CD14-positive monocyte (primary cell): ENCODE measurements at regions not wholly inside any gene's neighbourhood (a gene's known extent, or its start where the extent isn't known, plus 50 kb on each side); places are given as distances from the start of the nearest gene placed in this dataset.

Experiments used
- DNase-seq, 3 donors: peaks; one replicate each; pipeline ENCODE4 v3.0.0-alpha.2; 2011 to 2022
- H2AFZ ChIP-seq: 2 replicates; pipeline ENCODE4 v1.6.0; 2012; ENCODE audit warnings: mild to moderate bottlenecking, low read depth, low read length, inconsistent platforms; ENCODE audit not compliant: insufficient read depth, poor library complexity, severe bottlenecking
- H3K27ac ChIP-seq, 2 donors: 1 replicate in 1 of 2; 2 replicates in 1 of 2; pipeline ENCODE4 v1.5.1; 2012 to 2013; ENCODE audit warnings: low read length in 2 of 2, control low read depth in 1 of 2, inconsistent platforms in 1 of 2, low read depth in 1 of 2, mild to moderate bottlenecking in 1 of 2
- H3K27me3 ChIP-seq, 2 donors: one replicate each; pipeline versions ENCODE4 v1.6.0 to v1.6.1; 2011 to 2013; ENCODE audit warnings: low read length in 2 of 2; ENCODE audit not compliant: control insufficient read depth in 2 of 2, insufficient read depth in 2 of 2
- H3K36me3 ChIP-seq, 2 donors: replicated peaks in 1 of 2; 1 replicate in 1 of 2; 2 replicates in 1 of 2; pipeline versions ENCODE4 v1.5.1 to v1.6.1; 2012 to 2013; ENCODE audit warnings: low read length in 2 of 2, control low read depth in 1 of 2, inconsistent platforms in 1 of 2, mild to moderate bottlenecking in 1 of 2; ENCODE audit not compliant: insufficient read depth in 2 of 2, control insufficient read depth in 1 of 2
- H3K4me1 ChIP-seq, 2 donors: 1 replicate in 1 of 2; 2 replicates in 1 of 2; pipeline versions ENCODE4 v1.5.1 to v1.6.1; 2012 to 2013; ENCODE audit warnings: low read length in 2 of 2, control low read depth in 1 of 2, inconsistent platforms in 1 of 2, mild to moderate bottlenecking in 1 of 2, moderate library complexity in 1 of 2; ENCODE audit not compliant: insufficient read depth in 2 of 2, control insufficient read depth in 1 of 2
- H3K4me2 ChIP-seq: replicated peaks from 2 replicates; pipeline ENCODE3; 2012; ENCODE audit warnings: low read length, moderate library complexity, mild to moderate bottlenecking; ENCODE audit not compliant: poor library complexity, severe bottlenecking; ENCODE audit errors: extremely low read depth
- H3K4me3 ChIP-seq, 3 experiments: fragments of 200-600 bp in 1 of 3; sonication (generic) in 1 of 3; replicated peaks in 1 of 3; 1 replicate in 2 of 3; 2 replicates in 1 of 3; pipeline ENCODE4 v1.5.1; 2011 to 2013; ENCODE audit warnings: low read length in 3 of 3, mild to moderate bottlenecking in 3 of 3, control low read depth in 2 of 3, low read depth in 2 of 3, inconsistent platforms in 1 of 3, moderate library complexity in 1 of 3
- H3K79me2 ChIP-seq: 2 replicates; pipeline ENCODE4 v1.6.0; 2012; ENCODE audit warnings: mild to moderate bottlenecking, control low read depth, inconsistent platforms, low read length, moderate library complexity; ENCODE audit not compliant: insufficient read depth
- H3K9ac ChIP-seq: 2 replicates; pipeline ENCODE4 v1.6.0; 2017; ENCODE audit warnings: low read length, mild to moderate bottlenecking; ENCODE audit not compliant: insufficient read depth, poor library complexity, severe bottlenecking
- H3K9me3 ChIP-seq, 2 donors: replicated peaks in 1 of 2; 1 replicate in 1 of 2; 2 replicates in 1 of 2; pipeline versions ENCODE4 v1.5.1 to v1.6.1; 2012 to 2013; ENCODE audit warnings: low read length in 2 of 2, control low read depth in 1 of 2; ENCODE audit not compliant: control insufficient read depth in 1 of 2, insufficient read depth in 1 of 2
- H4K20me1 ChIP-seq: 2 replicates; pipeline ENCODE4 v1.6.0; 2012; ENCODE audit warnings: mild to moderate bottlenecking, low read length, control low read depth, moderate library complexity; ENCODE audit not compliant: insufficient read depth
- H3K27ac Mint-ChIP-seq, 7 donors: one replicate each; pipeline ENCODE4 v1.8.0; 2020; ENCODE audit warnings: mild to moderate bottlenecking in 7 of 7, mixed read lengths in 7 of 7, moderate library complexity in 6 of 7, inconsistent platforms in 2 of 7
- H3K27me3 Mint-ChIP-seq, 3 donors: one replicate each; pipeline ENCODE4 v1.8.0; 2021 to 2022; ENCODE audit warnings: low read depth in 3 of 3, mild to moderate bottlenecking in 3 of 3, mixed read lengths in 3 of 3, moderate library complexity in 3 of 3, inconsistent platforms in 1 of 3
- H3K36me3 Mint-ChIP-seq, 2 donors: one replicate each; pipeline ENCODE4 v1.8.0; 2020; ENCODE audit warnings: mixed read lengths in 2 of 2, inconsistent platforms in 1 of 2, mild to moderate bottlenecking in 1 of 2
- H3K4me1 Mint-ChIP-seq: one replicate; pipeline ENCODE4 v1.8.0; 2020; ENCODE audit warnings: mild to moderate bottlenecking, mixed read lengths
- H3K4me3 Mint-ChIP-seq, 2 donors: one replicate each; pipeline ENCODE4 v1.8.0; 2020; ENCODE audit warnings: mild to moderate bottlenecking in 2 of 2, mixed read lengths in 2 of 2, moderate library complexity in 1 of 2
- H3K9me3 Mint-ChIP-seq, 7 donors: one replicate each; pipeline ENCODE4 v1.8.0; 2020 to 2022; ENCODE audit warnings: mixed read lengths in 7 of 7, mild to moderate bottlenecking in 6 of 7, moderate library complexity in 6 of 7, inconsistent platforms in 2 of 7
- CTCF ChIP-seq: fragments of 200-600 bp; IDR thresholded peaks from one replicate; pipeline ENCODE4 v1.8.0; 2022; ENCODE audit warnings: antibody characterized with exemption, mild to moderate bottlenecking
- WGBS: methylation state at CpG from one replicate; pipeline ENCODE4 v1.1.5; 2013; ENCODE audit warnings: missing lambda C conversion rate; ENCODE audit not compliant: insufficient coverage; 5-methylcytosine and 5-hydroxymethylcytosine counted together
- intact Hi-C, 2 donors: fragments of 100-400 bp; cut with micrococcal nuclease; formaldehyde crosslinking; loops; one replicate each; pipeline versions ENCODE4 v1.15.0 to v1.15.1; 2023

GRCh38 chr1:4090556-4090955 lies 190.5 kb upstream of the C1orf174 start:
- H2AFZ ChIP-seq = no peak overlapping the region
- no peak overlapping the region for H3K4me2 ChIP-seq
- no peak overlapping the region for H3K27ac ChIP-seq
- H3K4me1 ChIP-seq = no peaks in the 10 kb centered on the region
- Mint-ChIP-seq H3K36me3 (no peaks in the 10 kb centered on the region), H3K27me3 (no peaks in the 10 kb centered on the region), H3K9me3 (peaks cover 28 to 62% (median 49%) of the 10 kb centered on the region in 7 donors), H3K27ac (no peak overlapping the region), H3K4me1 (no peaks in the 10 kb centered on the region), H3K4me3 (no peak overlapping the region)
- intact Hi-C loops = no loop called here
- H3K9ac ChIP-seq = no peak overlapping the region
- no peak for TF ChIP-seq CTCF
- no peaks in the 10 kb centered on the region for H3K27me3 ChIP-seq
- no peak overlapping the region for H3K4me3 ChIP-seq
- no peaks in the 10 kb centered on the region for H4K20me1 ChIP-seq
- H3K79me2 ChIP-seq = no peaks in the 10 kb centered on the region
- peaks cover 21 to 76% of the 10 kb centered on the region in 2 donors for H3K9me3 ChIP-seq
- DNase-seq = no peak
- no peaks in the 10 kb centered on the region for H3K36me3 ChIP-seq
- 82% methylated on average over 5 of the region's 5 CpGs for WGBS

GRCh38 chr1:4090976-4091660 lies 191.0 kb upstream of the C1orf174 start:
- no peaks in the 10 kb centered on the region for H3K36me3 ChIP-seq
- DNase-seq = no peak
- H2AFZ ChIP-seq = no peak overlapping the region
- no peak overlapping the region for H3K4me2 ChIP-seq
- Mint-ChIP-seq H3K27ac (no peak overlapping the region), H3K36me3 (no peaks in the 10 kb centered on the region), H3K4me1 (no peaks in the 10 kb centered on the region), H3K4me3 (no peak overlapping the region), H3K9me3 (peaks cover 28 to 68% (median 54%) of the 10 kb centered on the region in 7 donors), H3K27me3 (no peaks in the 10 kb centered on the region)
- no peak overlapping the region for H3K9ac ChIP-seq
- no peaks in the 10 kb centered on the region for H3K79me2 ChIP-seq
- 84% methylated on average over 6 of the region's 6 CpGs for WGBS
- no peak for TF ChIP-seq CTCF
- H3K9me3 ChIP-seq = peaks cover 24 to 82% of the 10 kb centered on the region in 2 donors
- intact Hi-C loops = no loop called here
- no peak overlapping the region for H3K27ac ChIP-seq
- H4K20me1 ChIP-seq = no peaks in the 10 kb centered on the region
- no peaks in the 10 kb centered on the region for H3K27me3 ChIP-seq
- no peaks in the 10 kb centered on the region for H3K4me1 ChIP-seq
- H3K4me3 ChIP-seq = no peak overlapping the region
